Activated CD8-positive, alpha-beta T cell treated with anti-CD3 and anti-CD28 coated beads, Interleukin-2, amount 10 ng/mL, durations not matched to agents 7 days and 5 days (primary cell): ENCODE measurements at regions not wholly inside any gene's neighbourhood (a gene's known extent, or its start where the extent isn't known, plus 50 kb on each side); places are given as distances from the start of the nearest gene placed in this dataset.
"Not testable (repeated sequence)": the region's sequence is repeated elsewhere in the genome, so short reads cannot be mapped to it uniquely, and the experiment has no call there.

ENCODE experiments used
- ATAC-seq: fragments of 150-1000 bp; cut with Tn5 transposase; one replicate; pipeline ENCODE4 v1.10.0; 2021; ENCODE audit warnings: moderate library complexity
- CTCF ChIA-PET: fragments of 350-600 bp; sonication (Branson Sonifier 250); formaldehyde crosslinking; loops from one replicate; lab custom pipeline; 2021; ENCODE audit warnings: antibody characterized with exemption; lab: Charles Lee
- POLR2A ChIA-PET: fragments of 350-600 bp; sonication (Branson Sonifier 250); formaldehyde crosslinking; loops from one replicate; lab custom pipeline; 2021; ENCODE audit warnings: antibody characterized with exemption; lab: Charles Lee
- DNase-seq: peaks from one replicate; pipeline ENCODE4 v3.0.0-alpha.2; 2020
- H3K27ac Mint-ChIP-seq: one replicate; pipeline ENCODE4 v1.8.0; 2021; ENCODE audit warnings: mild to moderate bottlenecking, mixed read lengths
- H3K27me3 Mint-ChIP-seq: one replicate; pipeline ENCODE4 v1.8.0; 2021; ENCODE audit warnings: low read depth, mixed read lengths
- H3K36me3 Mint-ChIP-seq: one replicate; pipeline ENCODE4 v1.8.0; 2021; ENCODE audit warnings: low read depth, mixed read lengths
- H3K4me1 Mint-ChIP-seq: one replicate; pipeline ENCODE4 v1.8.0; 2021; ENCODE audit warnings: low read depth, mixed read lengths
- H3K4me3 Mint-ChIP-seq: one replicate; pipeline ENCODE4 v1.8.0; 2021; ENCODE audit warnings: mild to moderate bottlenecking, mixed read lengths
- H3K9me3 Mint-ChIP-seq: one replicate; pipeline ENCODE4 v1.8.0; 2022; ENCODE audit warnings: mixed read lengths; ENCODE audit not compliant: insufficient read depth

DNA sequence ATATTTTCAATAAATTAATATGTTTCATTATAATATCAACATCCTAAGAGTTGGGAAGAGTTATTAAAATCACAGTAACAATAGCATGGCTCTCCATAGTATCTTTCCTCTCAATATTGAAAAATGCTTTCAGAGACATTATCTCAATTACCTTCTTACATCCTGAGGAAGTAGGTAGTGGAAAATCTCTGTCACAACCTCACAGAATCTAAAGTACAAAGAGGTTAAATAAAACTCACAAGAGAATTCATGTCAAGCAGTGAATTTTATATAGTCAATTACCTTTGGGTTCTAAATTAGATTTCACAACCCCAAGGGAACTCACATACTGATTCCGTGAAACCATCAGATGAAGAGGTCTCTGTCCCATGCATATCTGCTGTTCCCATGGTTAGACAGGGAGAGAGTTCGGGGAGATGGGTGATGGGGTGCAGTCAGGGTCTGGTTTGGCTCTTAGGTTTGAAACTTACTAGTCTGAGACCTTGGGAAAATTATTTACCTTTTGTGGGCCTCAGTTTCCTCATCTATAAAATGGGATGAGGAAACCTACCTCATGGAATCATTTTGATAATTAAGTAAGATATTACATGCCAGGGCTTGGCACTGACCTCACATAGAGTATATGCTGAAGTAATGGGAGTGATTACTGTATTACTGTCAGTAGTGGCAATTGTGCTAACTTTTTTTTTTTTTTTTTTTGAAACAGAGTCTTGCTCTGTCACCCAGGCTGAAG lies 74.0 kb upstream of the SNX9 start:
- ChIA-PET CTCF (no interaction called here), POLR2A (no interaction called here)
- peaks cover 2% of the 10 kb centered on the region for H3K27me3 Mint-ChIP-seq
- H3K36me3 Mint-ChIP-seq: no peaks in the 10 kb centered on the region
- DNase-seq (no peak), ATAC-seq (peak; percentile 49)
- H3K27ac Mint-ChIP-seq: no peak overlapping the region
- peaks cover 2% of the 10 kb centered on the region for H3K4me1 Mint-ChIP-seq
- H3K4me3 Mint-ChIP-seq: no peak overlapping the region
- no peaks in the 10 kb centered on the region for H3K9me3 Mint-ChIP-seq

DNA sequence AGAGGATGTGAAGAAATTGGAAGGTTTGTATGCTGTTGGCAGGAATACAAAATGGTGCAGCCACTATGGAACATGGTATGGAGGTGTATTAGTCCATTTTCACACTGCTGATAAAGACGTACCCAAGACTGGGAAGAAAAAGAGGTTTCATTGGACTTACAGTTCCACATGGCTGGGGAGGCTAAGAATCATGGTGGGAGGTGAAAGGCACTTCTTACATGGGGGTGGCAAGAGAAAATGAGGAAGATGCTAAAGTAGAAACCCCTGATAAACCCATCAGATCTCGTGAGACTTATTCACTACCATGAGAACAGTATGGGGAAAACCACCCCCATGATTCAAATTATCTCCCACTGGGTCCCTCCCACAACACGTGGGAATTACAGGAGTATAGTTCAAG lies 72.1 kb upstream of the SNX9 start:
- H3K27me3 Mint-ChIP-seq, H3K9me3 Mint-ChIP-seq, POLR2A ChIA-PET, H3K36me3 Mint-ChIP-seq, CTCF ChIA-PET, H3K4me3 Mint-ChIP-seq, ATAC-seq, H3K27ac Mint-ChIP-seq, DNase-seq: not testable (repeated sequence)
- peaks cover 11% of the 10 kb centered on the region for H3K4me1 Mint-ChIP-seq

GRCh38 chr6:157751547-157752200 lies 71.4 kb upstream of the SNX9 start:
- H3K36me3 Mint-ChIP-seq: no peaks in the 10 kb centered on the region
- POLR2A ChIA-PET: no interaction called here
- DNase-seq (no peak), ATAC-seq (no peak)
- H3K4me3 Mint-ChIP-seq: no peak overlapping the region
- H3K4me1 Mint-ChIP-seq: peaks cover 17% of the 10 kb centered on the region
- H3K27me3 Mint-ChIP-seq: peaks cover 7% of the 10 kb centered on the region
- no peak overlapping the region for H3K27ac Mint-ChIP-seq
- CTCF ChIA-PET: no interaction called here
- H3K9me3 Mint-ChIP-seq: no peaks in the 10 kb centered on the region

- H3K27ac Mint-ChIP-seq, POLR2A ChIA-PET, H3K27me3 Mint-ChIP-seq, DNase-seq, H3K9me3 Mint-ChIP-seq, ATAC-seq, H3K36me3 Mint-ChIP-seq, H3K4me3 Mint-ChIP-seq, CTCF ChIA-PET: not testable (repeated sequence)
- peaks cover 25% of the 10 kb centered on the region for H3K4me1 Mint-ChIP-seq
Observed at GRCh38 chr6:157752879-157753278, 70.2 kb upstream of the SNX9 start.

GRCh38 chr6:157753291-157753690 lies 69.8 kb upstream of the SNX9 start:
- Mint-ChIP-seq H3K36me3 (no peaks in the 10 kb centered on the region), H3K4me1 (peaks cover 28% of the 10 kb centered on the region), H3K27ac (no peak overlapping the region), H3K4me3 (no peak overlapping the region), H3K9me3 (no peaks in the 10 kb centered on the region), H3K27me3 (peaks cover 6% of the 10 kb centered on the region)
- ChIA-PET CTCF (interaction anchor here (1.3 kb wide), 1 partner anchor 120 kb away, joined by 4 read pairs; no protein-coding TSS in a partner anchor), POLR2A (no interaction called here)
- ATAC-seq (no peak), DNase-seq (no peak)

GRCh38 chr6:157753801-157754200 lies 69.2 kb upstream of the SNX9 start:
- peaks cover 33% of the 10 kb centered on the region for H3K4me1 Mint-ChIP-seq
- DNase-seq, H3K4me3 Mint-ChIP-seq, H3K9me3 Mint-ChIP-seq, POLR2A ChIA-PET, H3K27ac Mint-ChIP-seq, ATAC-seq, H3K36me3 Mint-ChIP-seq: not testable (repeated sequence)
- H3K27me3 Mint-ChIP-seq: peaks cover 11% of the 10 kb centered on the region
- CTCF ChIA-PET: interaction anchor here (1.3 kb wide), 1 partner anchor 120 kb away, joined by 4 read pairs; no protein-coding TSS in a partner anchor

- peaks cover 34% of the 10 kb centered on the region for H3K4me1 Mint-ChIP-seq
- no peak overlapping the region for H3K27ac Mint-ChIP-seq
- no peaks in the 10 kb centered on the region for H3K9me3 Mint-ChIP-seq
- peaks cover 12% of the 10 kb centered on the region for H3K27me3 Mint-ChIP-seq
- ChIA-PET POLR2A (no interaction called here), CTCF (interaction anchor here (1.3 kb wide), 1 partner anchor 119 kb away, joined by 4 read pairs; no protein-coding TSS in a partner anchor)
- peak; percentile 18 for DNase-seq
- no peak overlapping the region for H3K4me3 Mint-ChIP-seq
- ATAC-seq: no peak
- no peaks in the 10 kb centered on the region for H3K36me3 Mint-ChIP-seq
Observed at GRCh38 chr6:157754351-157754750, 68.7 kb upstream of the SNX9 start.

DNA sequence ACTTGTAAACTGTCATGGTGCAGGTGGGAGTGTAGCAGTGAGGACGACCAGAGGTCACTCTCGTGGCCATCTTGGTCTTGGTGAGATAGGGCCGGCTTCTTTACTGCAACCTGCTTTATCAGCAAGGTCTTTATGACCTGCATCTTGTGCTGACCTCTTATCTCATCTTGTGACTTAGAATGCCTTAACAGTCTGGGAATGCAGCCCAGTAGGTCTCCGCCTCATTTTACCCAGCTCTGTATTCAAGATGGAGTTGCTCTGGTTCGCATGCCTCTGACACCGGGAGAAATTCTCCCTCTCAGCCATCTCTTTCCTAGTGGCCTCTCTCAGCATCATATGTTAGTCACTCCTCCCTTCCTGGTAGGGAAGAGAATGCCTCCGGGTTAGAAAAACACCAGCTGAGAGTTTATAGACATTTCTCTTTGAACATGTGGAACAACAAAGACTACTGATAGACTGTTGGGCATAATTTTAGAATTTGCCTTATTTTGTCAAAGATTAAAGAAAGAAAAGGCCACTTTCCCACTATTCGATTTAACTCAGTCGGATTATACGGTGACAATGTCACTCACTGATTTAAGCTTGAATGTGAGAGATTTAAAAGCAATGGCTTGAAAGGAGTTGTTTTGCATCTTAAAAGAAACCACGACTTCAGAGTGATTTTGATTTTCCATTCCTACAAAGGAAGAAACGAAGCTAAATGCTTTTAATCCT lies 67.9 kb upstream of the SNX9 start:
- peak; percentile 16 for DNase-seq
- ATAC-seq: no peak
- Mint-ChIP-seq H3K4me1 (peaks cover 36% of the 10 kb centered on the region), H3K27me3 (peaks cover 12% of the 10 kb centered on the region), H3K36me3 (no peaks in the 10 kb centered on the region), H3K4me3 (no peak overlapping the region), H3K9me3 (no peaks in the 10 kb centered on the region), H3K27ac (no peak overlapping the region)
- ChIA-PET CTCF (interaction anchor here (0.7 to 4.0 kb wide), 25 partner anchors 9 to 440 kb away, joined by 3 to 70 read pairs (median 5); no protein-coding TSS in a partner anchor), POLR2A (no interaction called here)

DNA sequence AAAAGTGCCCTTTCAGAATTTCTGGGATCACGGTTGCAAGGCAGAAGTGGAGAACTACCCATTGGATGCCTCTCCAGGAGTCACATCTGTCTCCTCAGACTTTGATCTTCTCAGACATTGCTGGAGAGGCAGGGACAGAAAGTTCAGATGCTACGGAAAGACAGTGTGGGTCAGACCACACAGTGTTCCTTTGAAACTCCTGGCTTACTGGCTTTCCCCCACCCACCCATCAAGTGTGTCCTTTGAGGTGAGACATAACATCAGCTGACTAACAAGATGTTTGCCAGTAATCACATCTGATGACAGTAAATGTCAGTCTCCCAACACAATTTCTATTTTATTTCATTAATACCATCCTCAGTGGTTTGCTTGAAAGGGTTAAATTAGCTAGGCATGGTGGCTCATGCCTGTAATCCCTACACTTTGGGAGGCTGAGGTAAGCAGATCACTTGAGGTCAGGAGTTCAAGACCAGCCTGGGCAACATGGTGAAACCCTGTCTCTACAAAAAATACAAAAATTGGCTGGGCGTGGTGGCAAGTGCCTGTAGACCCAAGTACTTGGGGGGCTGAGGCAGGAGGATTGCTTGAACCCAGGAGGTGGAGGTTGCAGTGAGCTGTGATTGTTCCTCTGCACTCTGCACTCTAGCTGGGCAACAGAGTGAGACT lies 67.2 kb upstream of the SNX9 start:
- peak; percentile 26 for ATAC-seq
- Mint-ChIP-seq H3K4me3 (no peak overlapping the region), H3K27ac (no peak overlapping the region), H3K4me1 (peaks cover 43% of the 10 kb centered on the region), H3K9me3 (no peaks in the 10 kb centered on the region), H3K27me3 (peaks cover 12% of the 10 kb centered on the region), H3K36me3 (no peaks in the 10 kb centered on the region)
- POLR2A ChIA-PET: no interaction called here
- no peak for DNase-seq
- CTCF ChIA-PET: interaction anchor here (0.7 to 4.0 kb wide), 41 partner anchors 8 to 441 kb away, joined by 3 to 70 read pairs (median 5); no protein-coding TSS in a partner anchor

GRCh38 chr6:157756708-157757429 lies 66.2 kb upstream of the SNX9 start:
- DNase-seq: peak; percentile 88
- peak; percentile 38 for ATAC-seq
- POLR2A ChIA-PET: no interaction called here
- H3K4me1 Mint-ChIP-seq: peaks cover 53% of the 10 kb centered on the region
- H3K36me3 Mint-ChIP-seq: no peaks in the 10 kb centered on the region
- H3K4me3 Mint-ChIP-seq: no peak overlapping the region
- CTCF ChIA-PET: interaction anchor here (0.6 to 4.0 kb wide), 49 partner anchors 9 to 440 kb away, joined by 3 to 70 read pairs (median 5); no protein-coding TSS in a partner anchor
- H3K27ac Mint-ChIP-seq: no peak overlapping the region
- no peaks in the 10 kb centered on the region for H3K9me3 Mint-ChIP-seq
- peaks cover 14% of the 10 kb centered on the region for H3K27me3 Mint-ChIP-seq
